Mesenteric fat pad (tissue), 1 donor: ENCODE measurements at regions not wholly inside any gene's neighbourhood (a gene's known extent, or its start where the extent isn't known, plus 50 kb on each side); places are given as distances from the start of the nearest gene placed in this dataset.
"Not testable (repeated sequence)": the region's sequence is repeated elsewhere in the genome, so short reads cannot be mapped to it uniquely, and the experiment has no call there.

ENCODE experiments used
- DNase-seq: peaks from one replicate; pipeline ENCODE4 v3.0.0-alpha.2; 2020; ENCODE audit warnings: low spot score
- donor health status: DM: yes; HTN: yes; CAD: no.

DNA sequence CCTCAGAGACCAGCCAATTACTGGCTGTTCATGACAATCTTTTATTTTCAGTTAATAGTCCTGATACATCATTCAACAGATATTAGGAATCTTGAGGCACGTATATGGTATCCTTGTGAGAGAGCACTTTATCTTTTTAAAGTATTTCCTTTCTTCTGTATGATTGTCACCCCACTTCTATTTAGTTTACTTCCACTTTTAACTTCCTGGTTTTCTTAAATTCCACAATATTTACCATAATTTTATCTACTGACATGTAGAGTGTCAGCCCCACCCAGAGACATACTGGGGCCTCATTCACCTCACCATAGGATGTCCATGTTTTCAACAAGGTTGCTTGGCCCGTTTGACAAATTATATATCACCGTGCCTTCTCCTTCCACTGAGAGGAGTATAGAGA, 182.9 kb upstream of the ID2 start:
- DNase-seq: no peak

DNA sequence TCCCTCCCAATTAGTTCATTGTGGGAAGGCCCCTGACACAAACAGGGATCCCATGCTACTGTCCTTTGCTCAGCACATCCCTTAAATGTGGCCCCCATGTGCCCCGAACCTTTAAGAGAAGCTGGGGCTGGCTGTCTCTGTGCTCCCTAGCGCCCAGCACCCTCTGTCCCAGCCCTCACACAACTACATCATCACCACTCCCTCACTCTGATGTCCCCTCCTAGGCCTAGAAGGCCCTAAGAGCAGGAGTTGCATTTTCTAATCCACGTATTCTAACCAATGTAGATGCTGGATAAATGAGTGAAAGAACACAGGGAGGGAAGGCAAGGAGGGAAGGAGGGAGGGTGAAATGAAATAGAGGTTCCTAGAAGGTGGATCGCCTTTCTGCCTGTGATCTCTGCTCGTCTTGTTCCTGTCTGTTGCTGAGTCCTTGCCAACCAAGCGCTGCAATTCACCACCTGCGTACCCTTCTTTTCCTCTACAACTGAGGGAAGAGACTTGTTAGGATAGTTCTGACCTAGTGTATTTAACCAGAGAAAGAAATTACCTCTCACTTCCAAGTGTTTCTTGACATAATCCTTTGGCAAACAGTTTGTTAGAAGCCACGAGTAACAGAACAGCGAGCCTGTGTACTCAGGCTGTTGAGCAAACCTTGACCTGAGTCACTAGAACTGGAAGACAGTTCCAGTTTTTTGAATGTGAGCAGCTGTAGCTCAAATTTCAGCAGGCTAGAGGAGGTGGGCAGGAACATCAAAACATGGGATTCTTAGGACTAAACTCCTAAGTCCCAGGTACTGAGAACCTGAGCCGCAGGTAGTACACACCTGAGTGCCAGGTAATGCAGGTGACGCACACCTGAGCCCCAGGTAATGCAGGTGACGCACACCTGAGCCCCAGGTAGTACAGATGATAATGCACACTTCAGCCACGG, 181.5 kb upstream of the ID2 start:
- DNase-seq: no peak

DNA sequence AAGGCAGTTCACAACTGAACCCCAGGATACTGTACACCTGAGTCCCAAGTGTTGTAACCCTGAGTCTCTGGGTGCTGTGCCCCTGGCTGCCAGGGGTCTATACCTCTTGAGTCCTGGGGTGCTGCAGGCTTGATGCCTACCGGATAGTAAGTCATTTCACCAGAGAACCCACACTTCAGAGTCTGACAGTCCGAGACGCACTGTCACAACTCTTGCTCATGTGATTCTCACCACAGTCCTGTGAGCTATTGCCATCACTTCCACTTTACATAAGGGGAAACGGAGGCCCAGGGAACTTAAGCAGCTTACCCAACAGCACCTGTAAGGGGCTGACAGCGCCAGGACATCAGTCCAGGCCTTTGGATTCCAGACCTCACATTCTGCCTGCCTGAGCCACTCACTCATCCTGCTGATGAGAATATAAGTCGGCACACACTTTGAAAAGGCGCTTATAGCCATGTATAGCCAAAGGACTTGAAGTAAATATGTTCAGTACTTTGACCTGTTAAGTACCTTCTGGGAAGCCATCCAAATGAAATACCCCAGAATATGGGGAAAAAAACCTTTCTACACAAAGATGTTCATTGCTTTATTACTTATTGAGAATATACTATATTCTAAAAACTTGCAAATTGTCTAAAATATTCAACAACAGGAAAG, 180.7 kb upstream of the ID2 start:
- DNase-seq: no peak

DNA sequence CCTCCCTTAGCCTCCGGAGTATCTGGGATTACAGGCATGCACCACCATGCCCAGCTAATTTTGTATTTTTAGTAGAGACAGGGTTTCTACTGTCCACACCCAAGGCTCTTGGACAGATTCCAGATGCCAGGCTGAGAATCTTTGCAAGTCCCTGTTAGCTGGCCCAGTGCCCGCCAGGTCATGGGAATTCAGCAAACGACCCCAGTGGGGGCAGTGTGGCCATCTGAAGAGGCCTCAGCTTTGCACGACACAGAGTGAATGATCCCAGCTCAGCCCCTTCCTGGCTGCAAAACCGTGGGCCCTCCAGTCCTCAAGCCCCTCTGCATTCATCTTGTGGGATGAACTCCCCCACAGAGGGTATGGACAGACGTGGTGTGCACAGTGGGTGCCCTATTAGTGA, 179.5 kb upstream of the ID2 start:
- DNase-seq: no peak

DNA sequence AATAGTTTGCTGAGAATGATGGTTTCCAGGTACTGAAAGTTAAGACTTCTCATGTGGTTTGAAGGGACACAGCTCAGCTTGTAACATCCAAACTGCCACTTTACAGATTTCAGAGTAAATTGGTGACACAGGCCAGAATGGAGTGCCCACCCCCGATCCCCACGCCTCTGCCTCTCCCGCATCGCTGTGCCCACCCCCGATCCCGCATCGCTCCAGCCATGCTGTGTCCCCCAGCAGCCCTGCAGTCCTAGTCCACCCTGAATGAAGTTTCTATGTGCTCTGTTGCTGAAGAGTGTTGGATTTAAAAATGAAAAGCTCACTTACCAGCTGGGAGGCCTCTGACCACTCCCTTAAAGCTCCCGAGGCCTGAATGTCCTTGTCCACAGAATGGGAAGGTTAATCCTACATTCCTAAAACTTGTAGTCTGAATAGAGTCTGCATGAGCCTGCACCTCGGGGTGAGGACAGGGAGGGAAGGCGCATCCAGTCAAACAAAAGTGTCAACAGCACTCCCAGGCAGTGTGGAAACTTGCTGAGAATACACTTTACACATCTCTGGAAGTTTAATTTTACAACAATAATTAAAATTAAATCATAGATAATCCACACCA, 176.4 kb upstream of the ID2 start:
- DNase-seq: no peak

DNA sequence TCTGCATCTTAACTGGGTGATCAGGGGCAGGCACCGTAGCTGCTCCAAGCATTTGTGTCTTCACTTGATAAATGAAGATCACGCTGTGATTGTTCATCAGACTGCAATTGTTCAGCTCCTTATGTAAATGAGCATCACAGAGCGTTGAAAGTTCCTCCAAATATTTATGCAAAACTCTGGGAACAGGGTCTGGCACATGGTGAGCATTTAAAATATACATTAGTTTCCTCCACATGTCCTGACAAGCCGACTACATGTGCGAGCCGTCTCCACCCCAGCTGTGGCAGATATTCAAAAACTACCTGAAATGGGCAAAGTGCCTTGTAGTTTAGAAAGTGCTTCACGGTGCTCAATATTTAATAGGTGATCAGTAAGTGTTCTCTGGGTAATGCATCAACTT, 175.1 kb upstream of the ID2 start:
- DNase-seq: no peak

DNA sequence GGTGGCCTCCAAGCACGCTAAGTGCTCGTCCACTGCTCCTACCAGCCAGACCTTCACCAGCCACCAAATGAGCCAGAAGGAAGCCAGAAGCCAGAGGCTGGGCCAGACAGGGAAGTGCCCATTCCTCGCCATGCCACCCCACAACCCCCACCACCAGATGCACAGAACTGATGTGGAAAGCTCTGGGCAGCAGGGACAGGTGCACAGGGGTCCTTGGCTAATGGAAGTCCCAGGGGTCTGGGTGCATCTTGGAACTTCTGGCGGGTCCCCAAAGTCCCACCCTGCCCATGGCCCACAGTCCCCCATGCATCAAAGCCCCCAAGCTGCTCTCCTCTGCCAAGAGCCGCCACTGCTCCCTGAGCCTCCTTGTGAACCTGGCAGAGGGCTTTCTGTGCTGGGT, 173.1 kb upstream of the ID2 start:
- no peak for DNase-seq

DNA sequence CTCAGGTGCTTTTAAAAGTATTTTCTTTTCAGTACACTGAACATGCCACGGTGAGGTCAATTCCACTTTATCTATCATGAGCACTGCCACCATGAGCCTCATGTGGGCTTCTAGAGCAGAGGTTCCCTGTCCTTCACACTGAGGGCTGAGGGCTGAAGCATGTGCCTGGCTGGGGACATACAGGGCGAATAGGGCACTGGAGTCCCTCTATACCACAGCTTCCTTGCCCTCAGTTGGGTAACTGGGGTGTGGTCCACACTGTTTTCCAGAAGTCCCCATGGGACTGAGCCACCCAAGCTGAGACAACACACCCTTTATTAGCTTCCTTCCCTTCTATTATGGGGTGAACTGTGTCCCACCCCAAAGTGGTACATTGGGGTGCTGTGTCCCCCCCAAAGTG, 172.2 kb upstream of the ID2 start:
- no peak for DNase-seq

DNA sequence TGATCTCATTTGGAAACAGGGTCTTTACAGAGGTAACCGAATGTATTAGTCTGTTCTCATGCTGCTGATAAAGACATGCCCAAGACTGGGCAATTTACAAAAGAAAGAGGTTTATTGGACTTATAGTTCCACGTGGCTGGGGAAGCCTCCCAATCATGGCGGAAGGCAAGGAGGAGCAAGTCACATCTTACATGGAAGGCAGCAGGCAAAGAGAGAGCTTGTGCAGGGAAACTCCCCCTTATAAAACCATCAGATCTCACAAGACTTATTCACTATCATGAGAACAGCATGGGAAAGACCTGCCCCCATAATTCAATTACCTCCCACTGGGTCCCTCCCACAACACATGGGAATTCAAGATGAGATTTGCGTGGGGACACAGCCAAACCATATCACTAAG, 171.8 kb upstream of the ID2 start:
- not testable (repeated sequence) for DNase-seq

DNA sequence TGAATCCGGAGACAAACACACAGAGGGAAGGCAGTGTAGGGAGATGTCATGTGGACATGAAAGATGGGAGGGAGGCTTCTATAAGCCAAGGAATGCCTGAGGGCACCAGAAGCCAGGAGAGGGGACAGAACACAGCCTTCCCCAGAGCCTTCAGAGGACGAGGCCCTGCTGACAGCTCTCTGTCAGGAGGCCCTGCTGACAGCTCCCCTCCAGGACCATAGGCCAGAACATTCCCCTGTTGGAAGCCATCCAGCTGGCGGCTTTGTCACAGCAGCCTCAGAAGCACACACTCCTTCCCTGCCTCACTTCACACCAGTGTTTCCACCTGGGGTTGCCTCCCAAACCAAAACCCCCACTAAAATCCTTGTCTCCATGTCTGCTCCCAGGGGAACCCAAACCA, 171.3 kb upstream of the ID2 start:
- DNase-seq: no peak

DNA sequence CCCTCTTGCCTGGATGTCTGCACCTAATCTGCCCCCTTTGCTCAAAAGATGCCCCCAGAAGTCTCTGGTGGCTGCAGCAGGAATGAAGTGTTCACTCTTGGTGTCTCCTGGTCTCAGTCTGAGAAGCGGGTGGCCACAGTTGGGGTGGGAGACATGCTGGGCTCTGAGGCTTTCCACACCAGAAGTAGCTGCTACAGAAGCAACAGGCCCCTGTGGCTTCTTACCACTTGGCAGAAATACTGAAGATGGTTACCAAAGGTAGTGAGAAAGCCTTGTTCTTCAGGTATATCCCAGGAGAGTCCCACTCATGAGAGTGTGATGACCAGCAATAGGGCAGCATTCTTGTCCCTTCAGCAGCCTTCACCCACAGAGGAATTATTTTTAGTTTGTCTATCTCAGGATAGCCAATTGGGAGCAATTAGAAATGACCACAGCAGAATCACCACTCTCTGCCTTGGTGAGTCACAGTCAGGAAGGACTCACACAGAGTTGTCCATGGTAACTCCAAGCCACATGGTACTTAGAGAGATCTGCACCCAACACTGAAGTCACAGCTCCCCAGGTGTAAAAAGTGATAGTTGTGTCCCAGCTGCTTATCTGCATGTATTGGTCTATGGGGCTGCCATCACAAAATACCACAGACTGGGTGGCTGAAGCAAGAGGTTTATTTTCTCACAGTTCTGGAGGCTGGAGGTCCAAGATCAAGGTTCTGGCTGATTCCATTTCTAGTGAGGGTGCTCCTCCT, 169.8 kb upstream of the ID2 start:
- no peak for DNase-seq

DNA sequence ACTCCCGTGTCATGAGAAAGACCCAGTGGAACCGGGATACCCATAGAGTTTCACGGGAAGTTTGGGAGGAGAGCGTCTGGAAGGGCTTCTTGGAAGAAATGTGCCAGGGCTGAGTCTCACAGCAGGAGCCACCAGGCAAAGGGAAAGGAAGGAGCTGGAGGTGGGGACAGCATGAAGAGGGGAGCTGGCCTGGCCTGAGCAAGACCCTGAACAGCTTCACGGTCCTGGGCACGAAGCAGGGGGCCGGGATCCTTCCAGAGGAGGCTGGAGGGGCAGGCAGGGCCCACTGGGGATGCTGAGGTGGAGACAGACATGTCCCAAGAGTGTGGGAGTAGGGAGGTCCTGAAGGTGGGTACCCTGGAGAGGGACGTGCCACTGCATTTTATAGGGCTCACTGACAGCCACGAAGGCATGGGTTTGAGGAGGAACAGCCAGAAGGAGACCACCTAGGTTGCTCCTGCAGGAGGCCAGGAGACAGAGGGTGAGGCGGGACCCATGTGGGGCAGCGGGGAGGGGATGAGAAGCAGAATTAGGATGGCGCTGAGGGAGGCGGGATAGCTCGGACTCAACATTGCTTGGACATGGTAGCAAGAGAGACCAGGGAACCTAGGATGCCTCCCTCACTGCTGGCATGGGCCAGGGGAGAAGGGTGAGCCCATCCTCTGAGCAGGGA, 168.1 kb upstream of the ID2 start:
- DNase-seq: no peak

DNA sequence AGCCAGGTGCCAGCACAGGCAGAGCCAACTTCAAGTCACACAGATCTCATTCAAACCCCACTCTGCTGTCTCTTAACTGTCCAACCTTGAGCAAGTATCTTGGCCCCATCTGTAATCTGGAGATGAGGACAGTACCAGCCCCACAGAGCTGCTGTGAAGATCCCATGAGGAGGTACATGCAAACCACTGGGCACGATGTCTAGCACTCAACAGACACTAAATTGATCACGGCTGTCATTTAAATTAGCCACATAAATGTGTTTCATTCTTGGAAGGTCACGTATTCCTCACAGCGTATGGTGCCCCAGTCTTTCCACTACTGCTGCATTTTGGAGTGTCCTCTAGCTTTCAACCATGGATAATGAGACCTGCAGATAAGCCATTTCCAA, 167.6 kb upstream of the ID2 start:
- no peak for DNase-seq

DNA sequence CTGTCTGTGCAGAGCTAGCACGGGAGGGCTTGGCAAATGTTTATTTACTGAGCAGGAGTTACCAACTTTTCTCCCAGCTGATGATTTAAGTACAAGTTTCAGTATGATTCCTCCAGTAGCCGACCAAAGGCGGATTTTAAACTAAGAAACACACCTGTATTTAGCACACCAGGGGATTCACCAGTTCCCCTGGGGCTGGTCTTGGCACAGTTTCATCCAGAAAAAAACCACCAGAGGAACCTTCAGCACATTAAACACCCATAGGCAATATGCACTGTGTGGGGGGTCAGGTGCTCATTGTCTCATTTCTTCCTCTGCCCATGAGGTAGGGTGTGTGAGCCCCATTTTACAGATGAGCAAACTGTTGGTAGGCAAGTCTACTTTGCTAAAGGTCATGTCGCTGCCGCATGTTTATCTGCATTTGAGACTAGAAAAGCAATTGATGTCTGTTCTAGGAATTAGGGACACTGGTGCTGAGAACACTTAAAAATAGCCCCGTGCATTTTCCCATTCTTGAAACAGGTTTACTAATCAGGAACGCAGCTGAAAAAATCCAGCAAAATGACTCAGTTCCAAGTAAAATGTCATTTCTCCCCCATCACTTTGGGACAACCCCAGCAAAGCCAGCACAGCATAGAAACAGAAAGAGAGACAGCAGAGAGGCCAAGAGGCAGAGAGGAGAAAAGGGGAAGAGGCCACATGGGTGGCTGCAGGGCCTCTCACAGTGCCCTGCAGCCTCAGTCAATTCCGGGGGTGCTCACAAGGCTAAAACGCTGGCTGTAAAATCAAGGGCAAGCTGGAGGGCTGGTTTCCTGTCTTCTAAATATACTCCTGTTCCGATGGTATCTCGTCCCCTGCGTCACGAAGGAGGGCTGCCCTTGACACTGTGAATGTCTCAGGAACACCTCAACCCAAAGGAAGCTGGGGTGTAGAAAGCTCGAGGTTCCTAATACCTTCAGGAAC, 166.8 kb upstream of the ID2 start:
- no peak for DNase-seq

DNA sequence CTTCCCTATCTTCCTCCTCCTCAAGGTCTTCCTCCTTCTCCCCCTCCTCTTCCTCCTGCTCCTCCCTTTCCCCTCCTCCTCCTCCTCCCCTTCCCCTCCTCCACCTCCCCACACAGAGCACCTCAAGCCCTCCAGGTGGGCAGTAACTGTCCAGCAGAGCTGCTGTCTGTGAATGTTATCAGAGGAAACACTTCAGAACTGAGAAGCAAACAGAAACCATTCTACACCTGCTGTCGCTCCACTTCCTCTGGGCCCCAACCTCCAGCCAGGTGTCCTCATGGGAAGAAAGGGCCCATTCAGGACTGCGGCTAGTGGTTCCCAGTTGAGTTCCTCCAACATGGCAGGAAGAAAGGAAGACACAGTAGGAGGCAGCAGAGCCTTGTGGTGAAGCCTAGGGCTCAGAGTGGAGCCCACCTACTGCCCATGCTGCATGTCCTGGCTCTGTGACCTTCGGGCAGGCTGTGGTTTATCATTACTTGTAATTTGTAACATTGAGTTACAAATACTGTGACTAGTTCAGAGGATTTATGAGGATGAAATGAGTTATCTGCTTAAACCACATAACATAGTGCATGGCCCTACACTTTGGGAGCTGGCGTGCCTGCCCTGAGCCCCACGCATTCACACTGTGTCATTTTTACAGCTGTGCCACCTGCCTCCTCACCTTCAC, 165.9 kb upstream of the ID2 start:
- no peak for DNase-seq

DNA sequence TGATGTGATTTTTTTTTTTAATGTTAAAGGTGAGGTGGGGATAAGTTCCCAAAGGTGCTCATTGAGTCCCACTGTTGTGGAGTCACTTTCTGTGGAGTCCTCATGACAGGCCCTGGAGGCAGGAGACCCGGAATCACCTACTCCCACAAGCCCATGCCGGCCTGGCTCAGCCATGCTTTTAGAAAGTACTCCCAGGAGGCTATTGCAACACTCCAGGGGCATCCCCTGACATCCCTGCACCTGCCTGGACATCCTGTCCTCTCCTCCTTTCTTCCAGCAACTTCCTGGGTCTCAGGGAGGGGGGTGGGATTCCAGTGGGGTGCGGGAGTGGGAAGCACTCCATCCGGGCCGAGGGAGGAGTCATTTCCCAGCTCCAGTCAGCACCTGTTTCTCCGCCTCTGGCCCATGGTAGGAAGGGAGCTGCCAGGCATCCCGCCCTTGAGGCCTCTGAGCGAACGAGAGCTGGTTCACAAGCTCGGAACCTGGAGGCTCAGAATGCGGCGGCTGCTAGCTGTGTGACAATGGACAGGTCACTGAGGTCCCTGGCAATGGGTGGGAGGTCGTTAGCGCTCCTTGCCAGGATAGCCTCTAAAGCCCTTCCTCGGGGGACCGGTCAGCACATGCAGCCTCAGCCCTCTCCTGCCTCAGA, 163.9 kb upstream of the ID2 start:
- DNase-seq: no peak

DNA sequence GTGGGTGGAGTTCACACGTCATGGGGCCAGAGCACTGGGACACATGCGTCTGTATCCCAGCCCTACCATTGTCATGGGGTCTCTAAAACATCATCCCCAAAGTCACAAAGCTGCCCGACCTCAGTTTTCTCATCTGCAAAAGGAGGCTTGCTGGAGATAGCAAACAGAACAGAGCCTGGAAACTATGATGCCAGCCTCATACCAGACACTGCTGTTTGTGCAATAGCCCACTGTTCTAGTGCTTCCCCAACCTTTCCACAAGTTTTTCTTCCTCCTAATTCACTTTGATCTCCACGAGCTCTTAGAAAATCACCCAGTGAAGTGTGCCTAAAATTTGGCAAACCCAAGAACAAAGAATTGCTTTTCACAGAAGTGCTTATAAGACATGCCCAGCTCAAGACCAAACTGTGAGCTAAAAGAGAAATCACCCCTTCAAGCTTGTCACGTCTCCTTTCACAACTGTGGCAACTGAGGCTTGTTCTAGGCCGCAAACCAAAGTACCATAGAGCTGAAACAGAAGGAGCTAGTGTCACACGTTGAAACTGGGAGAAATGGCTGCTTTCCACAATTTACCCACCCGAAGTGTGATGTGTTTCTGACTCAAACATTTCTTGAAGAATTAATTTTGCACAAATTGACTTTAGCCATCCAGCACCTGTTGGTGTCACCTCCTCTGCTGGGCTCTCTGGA, 162.7 kb upstream of the ID2 start:
- no peak for DNase-seq

DNA sequence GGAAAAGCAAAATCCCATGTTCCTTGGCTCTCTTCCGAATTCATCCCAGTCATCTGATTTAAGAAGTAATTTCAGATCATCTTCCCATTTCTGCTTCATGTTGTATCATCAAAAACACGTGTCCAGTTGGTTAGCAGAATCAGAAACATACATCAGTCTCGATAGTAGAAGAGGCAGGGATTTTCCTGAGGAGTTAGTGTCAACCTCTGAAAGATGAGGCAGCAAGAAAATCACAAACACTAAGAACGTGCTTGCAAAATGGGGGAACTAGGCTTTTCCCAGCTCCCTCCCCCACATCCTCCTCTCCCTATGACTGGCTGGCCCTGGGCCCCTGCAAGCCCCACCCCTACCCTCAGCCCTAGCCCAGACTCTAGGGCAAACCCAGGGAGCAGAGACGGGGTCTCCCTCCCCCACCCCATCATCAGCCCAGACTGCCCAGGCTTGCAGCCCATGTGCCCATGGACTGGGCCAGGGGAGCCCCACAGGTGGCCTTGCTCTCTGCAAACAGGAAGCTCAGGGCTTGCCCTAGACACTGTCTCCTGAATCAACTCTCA, 161.0 kb upstream of the ID2 start:
- no peak for DNase-seq
